HL-60 (cell line): ENCODE measurements at regions not wholly inside any gene's neighbourhood (a gene's known extent, or its start where the extent isn't known, plus 50 kb on each side); places are given as distances from the start of the nearest gene placed in this dataset.
"Not testable (repeated sequence)": the region's sequence is repeated elsewhere in the genome, so short reads cannot be mapped to it uniquely, and the experiment has no call there.

Experiments
- DNase-seq, 2 experiments: peaks; one replicate each; pipeline ENCODE4 v3.0.0-alpha.2; 2010 to 2020; ENCODE audit warnings: low read depth in 1 of 2, low spot score in 1 of 2
- H3K27ac ChIP-seq: fragments of 250-450 bp; sonication (Bioruptor Pico); replicated peaks from 2 replicates; pipeline ENCODE4 v1.5.1; 2020; ENCODE audit warnings: mild to moderate bottlenecking, moderate library complexity
- H3K27me3 ChIP-seq: fragments of 250-450 bp; sonication (Bioruptor Pico); 2 replicates; pipeline ENCODE4 v1.5.1; 2021; ENCODE audit warnings: mild to moderate bottlenecking, moderate library complexity; ENCODE audit not compliant: insufficient read depth, poor library complexity, severe bottlenecking
- H3K4me3 ChIP-seq: replicated peaks from 2 replicates; pipeline ENCODE4 v1.5.1; 2011; ENCODE audit warnings: mild to moderate bottlenecking, control low read depth, low read length; ENCODE audit not compliant: insufficient read depth
- CTCF ChIP-seq: IDR thresholded peaks from one replicate; pipeline ENCODE4 v1.5.1; 2011; ENCODE audit warnings: low read length, control low read depth, inconsistent platforms; ENCODE audit not compliant: insufficient read depth
- GABPA ChIP-seq: IDR thresholded peaks from 2 replicates; pipeline ENCODE4 v1.6.1; 2012; ENCODE audit warnings: low read depth
- POLR2AphosphoS5 ChIP-seq: IDR thresholded peaks from 2 replicates; pipeline ENCODE4 v1.6.1; 2012; ENCODE audit warnings: low read depth
- REST ChIP-seq: IDR thresholded peaks from 2 replicates; pipeline ENCODE4 v1.6.1; 2012; ENCODE audit warnings: low read depth; ENCODE audit not compliant: insufficient replicate concordance
- SPI1 ChIP-seq: IDR thresholded peaks from 2 replicates; pipeline ENCODE4 v1.6.1; 2012; ENCODE audit warnings: low read depth, mild to moderate bottlenecking, borderline replicate concordance

GRCh38 chr4:104915864-104916263 is 230.8 kb upstream of the TET2 start:
- no peaks in the 10 kb centered on the region for H3K27me3 ChIP-seq
- no peak for TF ChIP-seq SPI1
- TF ChIP-seq CTCF, result no peak
- no peak for TF ChIP-seq REST
- TF ChIP-seq GABPA, result no peak
- no peak for TF ChIP-seq POLR2AphosphoS5
- H3K4me3 ChIP-seq, result no peak overlapping the region
- H3K27ac ChIP-seq, result no peak overlapping the region
- DNase-seq, result no peak

- TF ChIP-seq REST (no peak), POLR2AphosphoS5 (no peak), GABPA (no peak), SPI1 (no peak), CTCF (no peak)
- no peaks in the 10 kb centered on the region for H3K27me3 ChIP-seq
- no peak for DNase-seq
- no peak overlapping the region for H3K27ac ChIP-seq
- H3K4me3 ChIP-seq, result no peak overlapping the region
Observed at GRCh38 chr4:104919406-104919805, 227.3 kb upstream of the TET2 start.

GRCh38 chr4:104930298-104930697 is 216.4 kb upstream of the TET2 start:
- H3K4me3 ChIP-seq, result no peak overlapping the region
- H3K27me3 ChIP-seq, result no peaks in the 10 kb centered on the region
- DNase-seq, result no peak
- no peak for TF ChIP-seq CTCF
- no peak for TF ChIP-seq GABPA
- no peak overlapping the region for H3K27ac ChIP-seq

- H3K4me3 ChIP-seq, H3K27ac ChIP-seq, H3K27me3 ChIP-seq: not testable (repeated sequence)
- peak in 1 of 2 experiments; percentile 57 for DNase-seq
Observed at GRCh38 chr4:104930745-104931736, 215.6 kb upstream of the TET2 start.
